Sciatic nerve (tissue), 2 donors: ENCODE measurements at regions not wholly inside any gene's neighbourhood (a gene's known extent, or its start where the extent isn't known, plus 50 kb on each side); places are given as distances from the start of the nearest gene placed in this dataset.
A peak's percentile ranks its signal among the peaks of the same experiment; 100 is the strongest.

Source experiments
- ATAC-seq: fragments of 200-7000 bp; cut with Tn5 transposase; one replicate; pipeline ENCODE4 v1.9.1; 2020; ENCODE audit warnings: mild to moderate bottlenecking, moderate library complexity
- DNase-seq: peaks from one replicate; pipeline ENCODE4 v3.0.0-alpha.2; 2020; ENCODE audit warnings: low spot score
- intact Hi-C: fragments of 100-400 bp; cut with DNase I; formaldehyde crosslinking; loops from one replicate; pipeline ENCODE4 v1.14.2; 2022
- donor health status: DM: no; HTN: no; CAD: no.
- donor health status: DM: no; HTN: no; CAD: no.

GRCh38 chr12:93944911-93945310, 203.5 kb upstream of the PLXNC1 start:
- no peak for ATAC-seq
- DNase-seq: no peak
- intact Hi-C loops: no loop called here

GRCh38 chr12:93946542-93947150, 201.7 kb upstream of the PLXNC1 start:
- intact Hi-C loops: no loop called here
- DNase-seq: no peak
- ATAC-seq: no peak

DNA sequence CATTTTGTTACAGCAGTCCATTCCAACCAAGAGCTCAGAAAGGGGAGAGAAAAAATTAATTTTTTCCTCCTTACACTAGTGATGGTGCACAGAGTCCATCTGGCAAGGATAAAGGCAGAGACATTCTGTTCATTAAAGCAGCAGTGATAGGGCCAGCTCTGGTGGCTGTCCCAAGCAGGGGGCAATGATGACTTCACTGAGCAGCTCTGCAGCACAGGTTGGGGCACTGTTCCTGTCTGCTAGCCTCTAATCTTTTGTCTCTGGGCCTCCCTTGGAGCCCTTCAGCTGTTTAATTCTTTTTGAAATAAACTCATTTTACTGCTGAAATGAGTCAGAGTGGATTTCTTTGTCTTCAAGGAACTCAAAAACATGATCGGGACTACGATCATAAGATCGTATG, 200.9 kb upstream of the PLXNC1 start:
- ATAC-seq (peak; percentile 23), DNase-seq (no peak)
- intact Hi-C loops: no loop called here

GRCh38 chr12:93950311-93950710, 198.1 kb upstream of the PLXNC1 start:
- intact Hi-C loops: no loop called here
- DNase-seq (no peak), ATAC-seq (no peak)

DNA sequence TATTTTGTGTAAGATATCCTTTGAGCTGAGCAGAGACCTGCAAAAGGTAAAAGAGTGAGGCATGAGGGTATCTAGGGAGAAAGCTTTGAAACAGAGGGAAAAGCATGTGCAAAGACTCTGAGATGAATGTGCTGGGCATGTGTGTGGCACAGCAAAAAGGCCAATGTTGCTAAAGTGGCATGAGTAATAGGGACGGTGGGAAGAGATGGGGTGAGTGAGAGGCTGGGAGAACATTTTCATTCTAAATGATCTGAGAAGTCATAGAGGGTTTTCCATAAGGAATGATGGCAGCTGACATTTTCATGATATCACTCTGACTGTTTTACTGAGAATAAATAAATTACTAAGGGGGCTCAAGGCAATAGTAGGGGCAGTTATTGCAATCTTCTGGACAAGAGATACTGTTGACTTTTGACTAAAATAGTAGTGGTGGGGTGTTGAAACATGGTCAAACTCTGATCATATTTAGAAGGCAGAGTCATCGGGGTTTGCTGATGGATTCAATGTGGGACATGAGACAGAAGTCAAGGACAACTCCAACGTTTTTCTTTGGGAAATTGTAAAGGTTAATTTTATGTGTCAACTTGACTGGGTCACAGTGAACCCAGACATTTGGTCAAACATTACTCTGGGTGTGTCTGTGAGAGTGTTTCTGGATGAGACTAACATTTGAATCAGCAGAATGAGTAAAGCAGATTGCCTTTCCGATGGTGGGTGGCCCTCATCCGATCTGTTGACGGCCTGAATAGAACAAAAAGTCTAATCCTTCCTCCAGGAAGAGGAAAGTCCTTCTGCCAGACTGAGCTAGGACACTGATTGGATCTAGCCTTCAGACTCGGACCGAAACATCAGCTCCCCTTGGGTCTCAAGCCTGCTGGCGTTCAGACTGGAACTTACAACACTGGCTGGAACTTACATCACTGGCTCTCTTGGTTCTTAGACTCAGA, 193.9 kb upstream of the PLXNC1 start:
- ATAC-seq: peak; percentile 93
- DNase-seq: no peak
- intact Hi-C loops: no loop called here

- intact Hi-C loops: no loop called here
- ATAC-seq (no peak), DNase-seq (no peak)
Measured at GRCh38 chr12:93956551-93956950, 191.8 kb upstream of the PLXNC1 start.

- no peak for DNase-seq
Measured at GRCh38 chr12:93957168-93957567, 191.2 kb upstream of the PLXNC1 start.

GRCh38 chr12:93957870-93958269, 190.5 kb upstream of the PLXNC1 start:
- intact Hi-C loops: no loop called here
- ATAC-seq (no peak), DNase-seq (no peak)

More at GRCh38 chr12:93957168-93957567, 191.2 kb upstream of the PLXNC1 start:
- intact Hi-C loops: no loop called here
- peak; percentile 56 for ATAC-seq

GRCh38 chr12:93959657-93960056, 188.7 kb upstream of the PLXNC1 start:
- DNase-seq: no peak
- intact Hi-C loops: no loop called here
- ATAC-seq: no peak

GRCh38 chr12:93960521-93960920, 187.9 kb upstream of the PLXNC1 start:
- DNase-seq: no peak
- ATAC-seq: no peak
- intact Hi-C loops: no loop called here

DNA sequence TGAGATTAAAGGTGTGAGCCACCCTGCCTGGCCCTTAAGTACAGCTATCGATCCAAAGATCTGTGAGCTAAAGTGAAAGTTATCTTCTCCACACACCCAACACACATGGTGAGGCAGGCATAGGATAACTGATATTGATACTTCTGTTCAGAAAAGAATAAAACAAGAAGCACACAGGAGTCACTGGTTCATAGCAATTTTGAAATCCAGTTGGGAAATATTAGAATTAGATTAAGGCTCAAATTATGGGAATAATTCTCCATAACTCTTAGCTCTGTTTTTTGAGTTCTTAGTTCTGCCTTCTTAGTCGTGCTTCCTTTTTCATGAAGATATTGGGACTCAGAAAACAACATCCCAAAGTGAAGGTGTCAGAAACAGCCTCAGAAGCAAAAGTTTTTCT, 186.0 kb upstream of the PLXNC1 start:
- intact Hi-C loops: no loop called here

GRCh38 chr12:93964936-93965335, 183.4 kb upstream of the PLXNC1 start:
- DNase-seq (no peak), ATAC-seq (no peak)
- intact Hi-C loops: no loop called here

More for the DNA sequence above, 186.0 kb upstream of the PLXNC1 start:
- no peak for DNase-seq
- ATAC-seq: no peak

DNA sequence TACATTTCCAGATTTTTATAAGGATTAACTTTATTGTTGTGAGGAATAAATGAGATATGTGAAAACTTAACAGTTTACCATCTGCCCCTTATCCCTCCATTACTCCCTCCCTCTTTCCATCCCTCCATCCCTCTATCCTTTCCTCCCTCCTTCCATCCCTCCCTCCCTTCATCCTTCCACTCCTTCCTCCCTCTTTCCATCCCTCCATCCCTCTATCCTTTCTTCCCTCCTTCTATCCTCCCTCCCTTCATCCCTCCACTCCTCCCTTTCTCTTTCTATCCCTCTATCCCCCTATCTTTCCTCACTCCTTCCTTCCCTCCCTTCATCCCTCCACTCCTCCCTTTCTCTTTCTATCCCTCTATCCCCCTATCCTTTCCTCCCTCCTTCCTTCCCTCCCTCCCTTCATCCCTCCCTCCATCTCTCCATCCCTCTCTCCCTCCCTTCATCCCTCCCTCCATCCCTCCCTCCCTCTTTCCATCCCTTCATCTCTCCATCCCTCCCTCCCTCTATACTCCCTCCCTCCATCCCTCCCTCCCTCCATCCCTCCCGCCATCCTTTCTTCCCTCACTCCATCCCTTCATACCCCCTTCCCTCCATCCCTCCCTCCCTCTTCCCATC, 181.8 kb upstream of the PLXNC1 start:
- intact Hi-C loops: no loop called here
- no peak for ATAC-seq
- no peak for DNase-seq

GRCh38 chr12:93967454-93967853, 180.9 kb upstream of the PLXNC1 start:
- intact Hi-C loops: no loop called here
- no peak for ATAC-seq
- DNase-seq: no peak

GRCh38 chr12:93968536-93969285, 179.7 kb upstream of the PLXNC1 start:
- intact Hi-C loops: no loop called here
- DNase-seq: no peak
- no peak for ATAC-seq

GRCh38 chr12:93970900-93971688, 177.3 kb upstream of the PLXNC1 start:
- intact Hi-C loops: no loop called here
- ATAC-seq (no peak), DNase-seq (no peak)

- intact Hi-C loops: no loop called here
- DNase-seq (no peak), ATAC-seq (no peak)
Measured at GRCh38 chr12:93972411-93973208, 175.8 kb upstream of the PLXNC1 start.

DNA sequence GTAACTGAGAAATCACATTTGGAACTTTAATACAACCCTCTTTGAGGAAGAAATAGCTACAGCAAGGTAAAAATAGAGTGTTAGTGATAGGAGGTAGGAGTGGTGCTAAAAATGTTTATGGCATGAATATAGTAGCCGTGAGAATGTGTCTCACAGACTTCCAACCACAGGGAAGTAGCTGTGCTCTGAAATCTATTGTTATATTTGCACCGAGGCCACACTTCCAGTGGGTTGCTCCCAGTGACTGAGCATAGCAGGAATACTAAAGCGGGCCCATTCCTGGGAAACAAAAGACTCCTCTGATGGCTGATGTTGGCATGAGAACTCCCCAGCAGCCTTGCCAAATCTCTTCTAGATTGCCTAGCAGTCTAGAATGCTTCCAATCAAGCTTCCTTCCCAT, 174.1 kb upstream of the PLXNC1 start:
- ATAC-seq (no peak), DNase-seq (no peak)
- intact Hi-C loops: no loop called here
